ENCODE measurements at regions not wholly inside any gene's neighbourhood (a gene's known extent, or its start where the extent isn't known, plus 50 kb on each side); places are given as distances from the start of the nearest gene placed in this dataset.
"Not testable (repeated sequence)": the region's sequence is repeated elsewhere in the genome, so short reads cannot be mapped to it uniquely, and the experiment has no call there.

DNA sequence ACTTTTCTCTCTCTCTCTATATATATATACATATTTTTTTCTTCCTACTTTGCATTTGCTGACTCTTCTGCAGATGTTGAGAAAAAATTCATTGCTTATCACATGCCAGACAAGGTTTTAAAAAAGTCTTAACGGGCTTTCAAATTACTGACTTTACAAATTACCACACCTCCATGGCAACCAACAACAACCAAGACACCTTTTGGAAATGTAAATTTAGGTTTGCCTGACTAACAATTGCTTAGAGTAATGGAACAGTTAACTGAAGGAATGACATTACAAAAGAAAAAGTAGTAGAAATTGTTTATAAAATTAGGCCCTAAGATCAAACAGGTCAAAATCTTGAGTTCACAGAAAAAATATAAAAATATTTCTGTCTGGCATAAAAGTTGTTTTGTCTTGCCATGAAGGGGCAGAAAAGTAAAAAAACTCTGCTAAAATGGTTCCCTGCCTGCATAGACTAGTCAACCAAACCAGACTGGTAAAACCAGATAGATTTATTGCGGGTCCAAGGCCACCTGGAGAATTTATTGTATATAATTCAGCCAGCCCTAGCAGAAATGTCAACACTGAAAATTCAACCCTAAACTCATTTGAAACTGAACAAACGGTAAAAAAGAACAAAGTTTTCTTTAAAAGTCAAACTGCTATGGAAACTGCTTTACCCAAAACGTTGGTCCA, 92.8 kb upstream of the FRMD1 start:
- no peak for DNase-seq (ENCODE audit: low read depth)
- TF ChIP-seq, protein P1, sequence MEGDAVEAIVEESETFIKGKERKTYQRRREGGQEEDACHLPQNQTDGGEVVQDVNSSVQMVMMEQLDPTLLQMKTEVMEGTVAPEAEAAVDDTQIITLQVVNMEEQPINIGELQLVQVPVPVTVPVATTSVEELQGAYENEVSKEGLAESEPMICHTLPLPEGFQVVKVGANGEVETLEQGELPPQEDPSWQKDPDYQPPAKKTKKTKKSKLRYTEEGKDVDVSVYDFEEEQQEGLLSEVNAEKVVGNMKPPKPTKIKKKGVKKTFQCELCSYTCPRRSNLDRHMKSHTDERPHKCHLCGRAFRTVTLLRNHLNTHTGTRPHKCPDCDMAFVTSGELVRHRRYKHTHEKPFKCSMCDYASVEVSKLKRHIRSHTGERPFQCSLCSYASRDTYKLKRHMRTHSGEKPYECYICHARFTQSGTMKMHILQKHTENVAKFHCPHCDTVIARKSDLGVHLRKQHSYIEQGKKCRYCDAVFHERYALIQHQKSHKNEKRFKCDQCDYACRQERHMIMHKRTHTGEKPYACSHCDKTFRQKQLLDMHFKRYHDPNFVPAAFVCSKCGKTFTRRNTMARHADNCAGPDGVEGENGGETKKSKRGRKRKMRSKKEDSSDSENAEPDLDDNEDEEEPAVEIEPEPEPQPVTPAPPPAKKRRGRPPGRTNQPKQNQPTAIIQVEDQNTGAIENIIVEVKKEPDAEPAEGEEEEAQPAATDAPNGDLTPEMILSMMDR (conservative IDR thresholded peaks at IDR 0.05; ENCODE audit: low read depth, low read length), result no peak
- no peak overlapping the region for H3K4me3 ChIP-seq (ENCODE audit: low read length)

DNA sequence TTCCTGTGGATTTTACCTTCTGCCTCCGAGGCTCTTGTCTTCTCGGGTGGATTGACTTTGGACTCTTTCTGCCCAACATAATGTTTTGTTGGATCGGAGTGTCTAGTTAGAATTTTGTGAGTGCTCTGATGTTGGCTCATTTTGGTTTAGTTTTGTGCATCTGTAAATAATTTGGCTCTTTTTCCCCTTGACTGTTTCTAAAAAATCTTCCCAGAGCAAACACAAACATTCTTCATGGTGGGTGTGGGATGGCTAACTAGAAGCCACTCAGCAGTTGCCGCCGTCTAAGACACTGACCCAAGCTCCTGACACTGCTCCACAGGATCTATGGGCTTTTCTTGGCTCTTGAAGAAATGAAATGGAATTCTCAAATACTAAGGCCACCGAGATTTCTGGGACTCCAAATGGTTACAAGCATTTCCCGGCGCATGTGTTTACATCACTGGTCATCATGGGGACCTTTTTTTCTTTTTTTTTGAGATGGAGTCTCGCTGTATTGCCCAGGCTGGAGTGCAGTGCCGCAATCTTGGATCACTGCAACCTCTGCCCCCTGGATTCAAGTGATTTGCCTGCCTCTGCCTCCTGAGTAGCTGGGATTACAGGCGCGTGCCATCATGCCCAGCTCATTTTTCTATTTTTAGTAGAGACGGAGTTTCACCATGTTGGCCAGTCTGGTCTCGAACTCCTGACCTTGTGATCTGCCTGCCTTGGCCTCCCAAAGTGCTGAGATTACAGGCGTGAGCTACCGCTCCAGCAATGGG, 92.0 kb upstream of the FRMD1 start:
- DNase-seq (ENCODE audit: low read depth), result no peak

DNA sequence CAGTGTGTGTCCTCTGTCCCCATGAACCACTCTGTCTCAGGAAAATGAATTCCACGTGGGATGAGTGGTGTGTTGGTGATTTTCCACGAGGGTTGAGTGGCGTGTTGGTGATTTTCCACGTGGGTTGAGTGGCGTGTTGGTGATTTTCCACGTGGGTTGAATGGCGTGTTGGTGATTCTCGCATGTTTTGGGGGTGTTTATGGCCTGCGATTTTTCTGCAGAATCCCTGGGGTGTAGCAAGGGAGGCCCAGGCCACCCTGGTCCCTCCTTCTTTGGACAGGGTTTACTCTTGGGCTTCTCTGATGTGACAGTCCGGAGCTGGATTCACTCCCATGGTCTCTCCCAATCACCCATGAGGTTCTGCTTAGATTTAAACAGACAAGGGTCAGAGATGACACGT, 90.6 kb upstream of the FRMD1 start:
- no peak for DNase-seq (ENCODE audit: low read depth)
- no peak overlapping the region for H3K4me3 ChIP-seq (ENCODE audit: low read length)
- TF ChIP-seq, protein P1 (conservative IDR thresholded peaks at IDR 0.05; ENCODE audit: low read depth, low read length), result no peak

More for the DNA sequence above, 92.0 kb upstream of the FRMD1 start:
- TF ChIP-seq, protein P1 (conservative IDR thresholded peaks at IDR 0.05; ENCODE audit: low read depth, low read length), result no peak
- no peak overlapping the region for H3K4me3 ChIP-seq (ENCODE audit: low read length)

DNA sequence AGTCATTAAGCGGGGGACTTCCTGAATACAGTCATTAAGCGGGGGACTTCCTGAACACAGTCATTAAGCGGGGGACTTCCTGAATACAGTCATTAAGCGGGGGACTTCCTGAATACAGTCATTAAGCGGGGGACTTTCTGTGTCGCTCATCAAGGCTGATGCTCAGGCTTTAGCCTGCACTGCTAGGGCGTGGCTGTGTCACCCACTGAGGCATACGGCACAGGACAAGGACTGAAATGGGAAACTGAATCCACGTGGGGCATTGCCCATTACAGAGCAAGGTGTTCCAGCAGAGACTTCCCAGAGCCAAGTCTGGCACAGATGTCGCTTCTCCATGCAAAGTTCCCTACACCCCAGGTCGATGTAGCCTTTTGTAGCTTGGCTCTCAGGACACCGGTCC, 89.9 kb upstream of the FRMD1 start:
- not testable (repeated sequence) for H3K4me3 ChIP-seq (ENCODE audit: low read length); DNase-seq (ENCODE audit: low read depth)

DNA sequence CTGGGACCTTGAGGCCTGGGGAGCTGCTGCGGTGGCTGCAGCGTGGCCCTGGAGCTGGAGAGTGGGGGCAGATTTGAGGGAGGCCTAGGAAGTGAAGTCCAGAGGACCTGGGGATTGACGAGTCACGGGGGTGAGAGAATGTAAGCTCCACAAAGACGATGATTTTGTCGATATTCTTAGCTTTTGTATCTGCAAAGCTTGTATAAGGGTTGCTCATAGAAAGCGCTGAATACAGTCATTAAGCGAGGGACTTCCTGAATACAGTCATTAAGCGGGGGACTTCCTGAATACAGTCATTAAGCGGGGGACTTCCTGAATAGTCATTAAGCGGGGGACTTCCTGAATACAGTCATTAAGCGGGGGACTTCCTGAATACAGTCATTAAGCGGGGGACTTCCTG, 89.3 kb upstream of the FRMD1 start:
- H3K4me3 ChIP-seq (ENCODE audit: low read length); DNase-seq (ENCODE audit: low read depth): not testable (repeated sequence)

DNA sequence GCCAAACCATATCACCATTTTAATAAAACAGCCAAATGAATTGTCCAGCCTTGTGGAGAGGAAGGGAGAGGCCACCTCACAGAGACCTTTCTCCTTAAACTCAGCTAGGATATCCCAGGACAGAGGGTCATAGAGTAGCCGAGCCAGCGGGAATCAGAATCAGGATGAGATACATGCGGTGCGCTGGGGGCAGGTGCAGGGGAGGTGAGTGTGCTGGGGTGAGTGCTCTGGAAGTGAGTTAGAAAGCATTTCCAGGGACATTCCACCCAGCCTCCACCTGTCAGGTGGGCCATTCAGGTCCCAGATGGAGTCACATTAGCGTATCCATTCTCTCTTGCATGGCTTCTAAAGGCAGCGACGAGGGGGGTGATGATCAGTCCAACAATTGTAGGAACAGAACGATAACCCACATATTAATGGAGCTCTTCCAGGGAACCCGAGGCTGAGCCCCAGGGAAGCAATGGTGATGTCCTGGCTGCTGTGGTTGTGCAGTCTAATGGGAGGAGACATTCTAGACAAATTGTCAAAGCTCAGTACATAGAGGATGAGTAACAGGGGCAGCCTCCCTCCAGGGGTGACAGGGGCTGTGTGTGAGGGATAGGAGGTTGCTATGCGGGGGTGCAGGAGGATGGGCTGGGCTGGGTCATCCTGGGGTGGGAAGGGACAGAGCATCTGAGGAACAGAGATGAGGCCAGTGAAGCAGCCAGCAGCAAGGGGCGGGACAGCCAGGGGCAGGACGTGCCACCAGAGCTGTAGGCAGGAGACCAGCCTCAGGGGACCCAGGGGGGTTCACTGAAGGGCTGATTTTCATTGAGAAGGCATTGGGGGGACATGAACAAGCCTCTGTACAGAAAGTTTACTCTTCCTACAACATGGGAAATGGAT, 88.7 kb upstream of the FRMD1 start:
- TF ChIP-seq, protein P1 (conservative IDR thresholded peaks at IDR 0.05; ENCODE audit: low read depth, low read length), result no peak
- no peak for DNase-seq (ENCODE audit: low read depth)
- H3K4me3 ChIP-seq (ENCODE audit: low read length), result no peak overlapping the region

DNA sequence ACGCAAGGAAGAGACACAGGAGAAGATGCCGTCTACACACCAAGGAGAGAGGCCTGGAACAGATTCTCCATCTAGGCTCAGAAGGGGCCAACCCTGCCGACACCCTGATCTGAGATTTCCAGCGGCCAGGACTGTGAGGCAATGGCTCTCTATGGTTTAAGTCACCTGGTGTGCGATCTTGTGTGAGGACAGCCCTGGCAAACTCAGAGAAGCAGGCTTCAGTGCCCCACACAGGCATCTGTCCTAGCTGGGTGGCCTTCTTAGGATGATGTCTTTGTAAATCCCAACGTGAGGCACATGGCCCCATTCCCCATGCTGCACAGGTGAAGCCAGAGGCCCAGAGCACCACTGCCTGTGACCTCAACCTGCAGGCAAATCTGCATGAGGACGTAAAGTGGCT, 87.6 kb upstream of the FRMD1 start:
- TF ChIP-seq, protein P1 (conservative IDR thresholded peaks at IDR 0.05; ENCODE audit: low read depth, low read length), result no peak
- DNase-seq (ENCODE audit: low read depth), result no peak
- no peak overlapping the region for H3K4me3 ChIP-seq (ENCODE audit: low read length)

Measured in retinal pigment epithelial cell (primary cell).